ENCODE measurements at regions not wholly inside any gene's neighbourhood (a gene's known extent, or its start where the extent isn't known, plus 50 kb on each side); places are given as distances from the start of the nearest gene placed in this dataset.
"Not testable (repeated sequence)": the region's sequence is repeated elsewhere in the genome, so short reads cannot be mapped to it uniquely, and the experiment has no call there.

DNA sequence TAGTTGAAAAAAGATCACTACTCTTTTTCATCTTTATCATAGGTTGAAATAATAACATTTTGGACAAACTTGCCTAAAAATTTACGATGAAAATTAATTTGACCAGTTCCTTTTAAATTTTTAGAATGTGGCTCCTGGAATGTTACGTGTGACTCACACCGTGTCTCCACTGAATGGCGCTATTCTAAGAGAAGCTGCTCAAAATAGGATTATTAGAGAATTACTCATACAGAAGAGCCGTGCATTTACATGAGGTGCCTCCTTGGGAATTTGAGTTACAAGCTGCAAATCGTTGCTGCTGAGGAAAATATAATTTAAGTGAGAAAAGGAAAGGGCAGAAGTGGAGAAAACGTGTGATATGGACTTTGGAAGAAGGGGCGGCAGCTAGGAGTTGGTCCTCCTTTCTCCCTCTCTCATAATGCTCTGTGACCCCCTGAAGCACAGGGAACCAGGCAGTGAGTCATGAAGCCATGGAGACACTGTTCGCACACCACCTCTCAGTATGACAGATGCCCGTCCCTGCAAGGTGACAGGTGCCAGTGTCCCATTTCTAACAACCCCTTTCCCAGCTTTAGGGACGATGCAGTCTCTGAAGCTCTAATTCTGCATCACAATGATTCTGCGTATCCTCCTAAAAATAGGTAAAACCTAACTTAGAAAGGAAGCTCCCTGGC, 323.2 kb upstream of the COBL start:
- DNase-seq: no peak

DNA sequence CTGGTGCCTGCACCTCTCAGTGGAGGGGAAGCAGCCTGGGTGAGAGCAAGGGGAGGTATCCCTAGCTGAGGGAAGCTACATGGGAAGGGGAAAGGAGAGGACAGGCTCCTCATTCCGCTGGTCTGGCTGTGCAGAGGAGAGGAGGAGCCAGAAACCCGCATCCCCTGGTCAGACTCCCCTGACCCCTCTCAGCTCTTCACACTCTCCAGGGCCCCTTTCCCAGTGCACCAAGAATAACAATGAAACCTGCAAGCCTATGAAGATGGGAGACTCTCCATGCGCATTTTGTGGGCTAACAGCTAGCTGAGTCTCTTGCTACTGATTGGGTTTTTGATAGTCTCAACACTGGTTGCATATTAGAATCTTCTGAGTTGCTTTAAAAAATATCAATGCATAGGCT, 319.9 kb upstream of the COBL start:
- no peak for DNase-seq

DNA sequence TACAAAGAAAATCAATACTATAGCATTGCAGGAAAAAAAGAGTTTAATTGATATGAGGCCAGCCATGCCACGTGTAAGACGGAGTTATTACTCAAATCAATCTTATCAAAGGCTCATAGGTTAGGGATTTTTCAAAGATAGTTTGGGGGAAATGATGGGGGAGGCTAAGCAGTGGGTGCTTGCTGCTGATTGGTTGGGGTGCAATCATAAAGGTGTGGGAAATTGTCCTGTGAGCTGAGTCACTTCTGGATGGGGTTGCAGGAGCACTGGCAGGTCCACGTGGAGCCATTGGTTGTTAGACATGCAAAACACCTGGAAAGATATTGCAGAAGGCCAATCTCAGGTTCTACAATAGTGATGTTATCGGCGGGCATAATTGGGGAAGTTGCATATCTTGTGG, 319.2 kb upstream of the COBL start:
- no peak for DNase-seq

DNA sequence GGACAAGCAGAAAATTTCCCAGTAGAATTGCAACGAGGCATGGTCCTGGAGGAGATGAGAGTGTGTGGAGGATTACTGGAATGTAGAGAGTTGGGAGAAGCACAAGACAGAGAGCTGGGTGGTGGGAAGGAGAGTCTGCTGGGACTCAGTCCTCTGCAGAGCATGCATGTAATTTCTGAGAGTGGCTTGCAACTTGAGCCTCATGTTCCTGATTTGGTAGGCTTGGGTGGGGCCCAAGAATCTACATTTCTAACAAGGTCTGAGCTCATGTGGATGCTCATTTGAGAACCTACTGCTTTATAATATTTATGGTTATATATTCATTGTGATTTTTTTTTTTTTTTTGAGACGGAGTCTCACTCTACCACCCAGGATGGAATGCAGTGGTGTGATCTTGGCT, 317.9 kb upstream of the COBL start:
- no peak for DNase-seq

DNA sequence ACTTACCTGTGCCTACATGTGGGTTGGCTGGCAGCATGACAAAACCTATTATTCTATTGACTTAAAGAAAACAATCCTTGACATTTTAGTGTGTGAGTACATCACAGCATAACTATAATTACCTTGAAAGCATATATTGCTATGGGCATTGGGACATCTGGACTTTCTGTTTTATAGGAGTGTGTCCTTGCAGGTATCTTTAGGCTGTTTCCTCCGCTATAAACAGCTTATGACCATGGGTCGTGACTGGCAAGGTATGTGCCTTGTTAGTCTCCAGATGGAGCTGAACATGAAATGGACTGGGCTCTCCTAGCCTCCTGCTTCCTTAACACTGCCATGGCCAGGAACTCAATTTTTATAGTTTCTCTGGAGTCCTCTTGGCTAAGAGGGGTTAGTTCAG, 317.4 kb upstream of the COBL start:
- DNase-seq: no peak

DNA sequence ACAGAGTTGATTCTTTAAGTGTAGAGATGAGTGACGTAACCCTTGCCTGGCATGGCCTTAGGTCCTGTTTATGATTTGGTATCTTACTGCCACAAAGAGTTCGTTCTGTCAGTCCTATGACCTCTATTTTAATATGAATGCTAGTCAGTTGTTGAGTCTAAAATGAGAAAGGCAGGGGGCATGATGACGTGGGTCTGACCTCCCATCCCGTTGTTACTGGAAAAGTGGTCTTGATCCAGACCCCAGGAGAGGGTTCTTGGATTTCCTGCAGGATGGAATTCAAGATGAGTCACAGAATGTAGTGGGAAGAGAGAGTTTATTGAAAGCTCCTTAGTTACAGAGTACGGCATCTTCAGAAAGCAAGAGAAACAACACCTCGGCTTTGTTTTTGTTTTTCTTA, 317.0 kb upstream of the COBL start:
- DNase-seq: no peak

DNA sequence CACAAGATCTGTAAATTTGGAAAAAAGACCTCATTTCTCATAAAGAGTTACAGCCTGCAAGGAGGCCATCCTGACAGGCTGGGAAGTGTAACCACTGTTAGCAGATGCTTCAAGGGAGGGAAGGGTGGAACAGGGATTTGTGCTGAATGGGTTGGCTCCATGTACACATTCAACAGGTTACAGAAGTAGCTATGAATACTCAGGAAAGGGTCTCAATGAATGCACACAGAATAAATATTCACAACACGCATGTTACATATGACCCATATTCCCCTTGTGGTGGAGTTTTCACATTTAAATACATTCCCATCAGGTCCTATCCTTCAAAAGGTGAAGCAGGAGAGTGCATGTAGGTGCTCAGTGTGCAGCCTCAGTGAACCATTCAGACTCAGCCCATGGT, 316.4 kb upstream of the COBL start:
- DNase-seq: no peak

DNA sequence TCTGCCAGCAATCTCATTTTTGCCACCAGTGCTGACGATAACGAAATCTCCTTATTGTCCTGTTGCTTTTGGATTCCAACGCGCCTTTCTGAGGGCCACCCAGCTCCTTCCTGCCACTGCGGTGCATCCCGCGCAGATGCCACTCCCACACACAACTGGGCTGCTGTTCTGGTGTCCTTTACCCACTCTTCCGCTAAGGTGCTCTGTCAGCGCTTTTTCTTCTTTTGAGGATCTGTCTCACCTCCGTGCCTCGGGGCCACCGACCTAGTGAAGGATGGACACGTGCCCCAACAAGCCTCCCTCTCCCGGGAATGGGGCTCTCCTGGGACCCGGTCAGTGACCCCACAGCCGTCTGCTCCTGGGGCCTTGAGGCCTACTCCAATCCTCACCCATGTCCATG, 314.3 kb upstream of the COBL start:
- DNase-seq: no peak

DNA sequence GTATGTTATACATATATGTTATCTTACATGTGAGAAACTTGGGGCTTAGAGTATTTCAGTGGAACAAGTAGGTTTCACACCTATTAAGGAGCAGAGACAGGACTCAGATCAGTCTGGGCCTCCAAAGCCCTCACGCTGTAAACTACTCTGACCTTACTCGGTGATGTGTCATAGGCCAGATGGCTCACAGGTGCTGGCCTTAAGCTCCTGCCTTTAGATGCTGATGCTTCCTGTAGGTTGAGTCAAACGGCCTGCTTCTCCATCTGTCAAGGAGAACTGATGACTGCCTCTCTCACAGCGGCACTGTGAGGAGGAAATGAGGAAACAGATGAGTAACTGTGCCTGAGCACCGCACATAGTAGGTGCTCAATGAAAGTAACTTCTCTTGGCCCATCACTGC, 312.6 kb upstream of the COBL start:
- DNase-seq: no peak

DNA sequence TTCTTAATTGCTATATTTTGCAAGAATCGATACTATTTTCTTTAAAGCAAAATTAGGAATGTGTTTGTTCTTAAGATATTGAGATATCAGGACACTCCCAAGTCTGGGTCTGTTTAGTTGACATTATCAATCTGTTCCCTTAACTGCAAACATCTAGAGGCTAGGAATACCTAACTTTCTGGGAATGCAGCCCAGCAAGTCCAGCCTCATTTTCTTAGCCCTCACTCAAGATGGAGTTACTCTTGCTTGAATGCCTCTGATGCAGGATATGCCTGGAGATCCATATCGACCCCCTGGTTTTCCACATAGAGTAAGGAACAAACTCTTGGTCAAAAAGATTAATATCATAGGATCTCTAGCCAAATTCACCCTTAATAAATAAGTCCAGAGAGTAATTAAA, 305.3 kb upstream of the COBL start:
- DNase-seq: no peak

DNA sequence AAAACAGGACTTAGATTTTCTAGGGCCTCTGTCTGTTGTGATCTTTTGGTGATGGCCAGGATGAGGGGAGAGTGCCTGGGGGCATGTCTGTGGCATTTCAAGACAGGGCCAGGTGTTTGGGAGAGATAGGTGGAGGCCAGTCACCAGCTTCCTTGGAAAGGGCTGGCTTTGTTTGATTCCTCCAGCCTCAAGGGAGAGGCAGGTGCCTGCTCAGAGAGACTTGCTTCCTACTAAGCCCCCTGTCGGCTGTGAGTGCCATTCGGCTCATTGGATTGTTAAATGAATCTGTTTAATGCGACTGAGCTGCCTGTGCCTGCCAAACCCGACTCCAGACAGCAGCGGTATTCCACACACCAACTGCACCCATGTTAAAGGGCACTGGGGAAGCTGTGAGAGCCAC, 304.1 kb upstream of the COBL start:
- DNase-seq: no peak

DNA sequence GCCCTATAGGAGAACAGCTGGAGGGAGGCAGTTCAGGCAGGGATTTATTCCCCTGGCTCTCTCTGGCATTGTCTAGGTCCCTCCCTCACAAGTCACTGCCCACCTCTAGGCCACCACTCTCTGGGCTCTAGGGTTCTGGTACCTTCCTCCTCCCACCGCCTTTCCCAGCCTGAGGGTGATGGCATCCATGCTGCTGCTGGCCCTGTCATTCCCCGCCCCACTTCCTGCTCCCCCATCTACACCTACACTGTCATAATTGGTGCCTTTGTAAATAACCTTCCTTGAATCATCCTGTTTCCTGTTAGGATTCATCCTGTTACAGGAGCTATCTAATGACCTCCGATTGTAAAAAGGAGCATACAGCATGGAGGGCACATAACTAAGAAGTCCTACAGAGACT, 303.3 kb upstream of the COBL start:
- no peak for DNase-seq

DNA sequence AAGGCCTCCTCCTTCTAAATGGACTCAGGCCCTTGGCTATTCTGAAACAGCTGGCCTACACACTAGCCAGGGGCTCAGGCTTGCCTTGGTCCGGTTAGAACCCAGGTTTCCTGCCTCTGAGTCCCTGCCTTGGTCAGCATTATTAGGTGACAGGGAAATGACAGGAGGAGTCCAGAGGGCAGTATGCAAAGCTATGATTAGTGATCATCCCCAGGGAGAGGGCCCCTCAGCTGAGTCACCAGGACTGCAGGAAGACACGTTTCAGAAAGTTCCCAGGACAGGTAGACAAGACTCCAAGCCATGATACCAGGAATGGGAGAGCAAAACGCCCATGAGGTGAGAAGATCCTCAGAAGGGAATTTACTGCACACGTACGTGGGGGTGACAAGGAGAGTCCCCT, 301.1 kb upstream of the COBL start:
- DNase-seq: no peak

DNA sequence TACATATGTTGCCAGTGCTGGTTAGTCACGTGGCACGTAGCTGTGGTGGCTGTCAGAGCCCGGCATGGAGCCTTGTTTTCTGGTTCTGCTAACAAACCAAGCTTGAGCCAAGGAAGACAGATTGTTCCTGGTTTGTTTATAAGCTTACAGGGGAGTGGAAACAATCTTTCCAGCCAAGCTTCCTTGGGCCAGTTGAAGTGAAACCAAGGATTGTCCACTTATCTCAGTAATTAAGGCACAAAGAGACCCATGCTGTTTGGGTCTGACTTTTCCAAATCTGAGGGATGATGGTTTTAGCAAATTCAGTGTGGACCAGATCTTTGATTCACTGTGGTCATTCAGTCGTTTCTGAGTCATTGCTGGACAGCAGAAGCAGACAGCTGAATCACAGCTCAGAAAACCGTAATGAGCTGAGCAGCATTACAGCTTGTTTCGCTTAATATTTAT, 297.3 kb upstream of the COBL start:
- no peak for DNase-seq

DNA sequence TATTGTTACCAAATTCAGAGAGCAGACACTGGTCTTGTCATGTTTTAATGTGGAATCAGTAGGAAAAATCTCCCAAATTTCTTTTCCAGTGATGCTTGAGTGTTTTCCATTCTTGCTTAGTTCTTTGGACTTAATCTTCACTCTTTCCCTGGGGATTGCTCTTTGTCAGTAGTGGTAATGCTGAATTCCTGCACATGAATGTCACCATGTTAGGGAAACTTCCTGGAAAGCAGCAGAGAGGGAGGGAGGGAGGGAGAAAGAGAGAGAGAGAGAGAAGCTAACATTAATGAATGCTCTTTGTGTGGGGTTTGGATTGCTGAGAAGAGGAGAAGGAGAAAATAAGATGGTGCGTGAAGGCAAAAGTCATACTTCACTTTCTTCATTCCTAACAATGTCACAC, 295.3 kb upstream of the COBL start:
- no peak for DNase-seq

DNA sequence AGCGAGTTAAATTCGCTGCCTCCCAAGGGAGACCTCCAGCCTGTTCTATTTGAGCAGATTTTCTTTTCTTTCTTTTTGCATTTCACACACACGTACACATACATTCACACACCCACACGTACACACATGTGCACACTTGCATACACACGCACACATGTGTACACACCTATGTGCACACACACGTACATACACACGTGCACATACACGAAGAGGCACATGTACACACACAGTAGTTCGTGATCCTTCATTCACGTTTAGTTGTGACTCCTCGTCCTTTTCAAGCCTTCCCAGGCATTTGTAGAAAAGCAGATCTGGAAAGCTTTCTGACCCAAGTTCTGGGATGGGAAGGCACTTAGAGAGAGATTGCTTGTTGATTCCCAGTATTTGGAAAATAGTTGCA, 290.8 kb upstream of the COBL start:
- DNase-seq: no peak

DNA sequence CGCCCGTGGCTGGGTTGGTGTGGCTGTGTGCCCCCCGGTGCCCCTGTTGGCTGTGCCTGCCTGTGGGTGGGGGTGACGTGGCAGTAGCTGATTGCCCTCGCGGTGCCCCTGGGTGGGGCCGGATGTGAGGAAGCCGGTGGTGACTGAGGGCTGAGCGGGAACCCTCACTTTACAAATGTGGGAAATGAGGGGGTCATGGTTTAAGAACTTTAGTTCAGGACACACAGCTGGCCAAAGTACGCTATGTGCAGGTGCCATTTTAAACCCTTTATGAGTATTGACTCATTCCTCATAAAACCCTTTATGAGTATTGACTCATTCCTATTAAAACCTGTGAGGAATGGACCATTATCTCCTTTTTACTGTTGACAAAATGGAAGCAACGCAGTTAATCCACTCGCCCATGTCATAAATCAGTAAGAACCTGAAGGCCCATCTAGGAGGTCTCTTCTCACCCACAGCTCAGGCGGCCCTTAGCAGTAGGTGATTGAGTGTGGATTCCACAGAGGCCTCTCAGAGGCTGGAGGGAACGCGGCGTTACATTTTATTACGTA, 290.1 kb upstream of the COBL start:
- no peak for DNase-seq

DNA sequence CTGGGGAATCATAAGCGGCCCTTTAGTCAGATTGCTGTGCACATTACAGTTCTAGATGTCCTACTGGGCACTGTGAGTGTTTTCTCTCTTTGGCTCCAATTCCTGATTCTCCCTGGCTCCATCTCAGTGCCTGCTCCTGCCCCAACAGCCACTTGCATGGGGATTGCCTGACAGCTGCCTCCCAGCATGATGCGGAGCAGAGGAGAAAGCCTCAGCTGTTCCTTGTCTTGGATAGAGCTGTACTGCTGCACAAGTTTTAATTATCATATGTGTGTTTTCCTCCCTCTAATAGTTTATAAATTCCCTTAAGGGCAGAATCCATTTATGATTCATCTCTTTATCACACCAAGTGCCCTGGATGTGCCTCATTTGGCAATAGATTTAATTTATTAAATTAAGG, 285.8 kb upstream of the COBL start:
- no peak for DNase-seq

DNA sequence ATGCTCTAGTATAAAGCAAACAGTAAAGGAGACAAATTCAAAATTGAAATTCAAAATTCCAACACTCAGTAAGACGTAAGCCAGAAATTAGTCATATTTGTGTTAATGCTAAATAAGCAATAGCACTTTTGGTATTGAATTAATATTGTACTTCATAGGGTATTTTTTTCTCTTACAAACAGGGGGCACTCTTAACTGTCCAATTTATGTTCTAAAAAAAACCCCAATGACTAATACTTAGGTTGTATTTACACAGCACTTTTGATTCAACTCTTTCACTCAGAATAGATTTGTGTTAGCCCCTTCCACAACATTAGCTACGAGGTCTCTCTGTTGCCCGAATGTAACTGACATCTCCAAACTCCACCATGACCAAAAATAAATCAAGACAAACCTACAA, 284.9 kb upstream of the COBL start:
- no peak for DNase-seq

DNA sequence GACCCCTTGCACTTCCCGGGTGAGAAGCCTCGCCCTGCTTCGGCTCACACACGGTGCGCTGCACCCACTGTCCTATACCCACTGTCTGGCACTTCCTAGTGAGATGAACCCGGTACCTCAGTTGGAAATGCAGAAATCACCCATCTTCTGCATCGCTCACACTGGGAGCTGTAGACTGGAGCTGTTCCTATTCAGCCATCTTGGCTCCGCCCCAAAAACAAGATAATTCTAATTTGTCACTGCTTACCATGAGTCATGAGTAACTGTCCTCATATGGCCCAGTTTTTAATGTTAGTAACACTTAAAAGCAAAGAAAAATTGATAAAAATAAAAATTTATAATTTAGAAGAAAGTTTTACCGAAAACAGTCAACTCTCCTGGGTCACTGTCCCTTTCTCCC, 283.3 kb upstream of the COBL start:
- DNase-seq: not testable (repeated sequence)

DNA sequence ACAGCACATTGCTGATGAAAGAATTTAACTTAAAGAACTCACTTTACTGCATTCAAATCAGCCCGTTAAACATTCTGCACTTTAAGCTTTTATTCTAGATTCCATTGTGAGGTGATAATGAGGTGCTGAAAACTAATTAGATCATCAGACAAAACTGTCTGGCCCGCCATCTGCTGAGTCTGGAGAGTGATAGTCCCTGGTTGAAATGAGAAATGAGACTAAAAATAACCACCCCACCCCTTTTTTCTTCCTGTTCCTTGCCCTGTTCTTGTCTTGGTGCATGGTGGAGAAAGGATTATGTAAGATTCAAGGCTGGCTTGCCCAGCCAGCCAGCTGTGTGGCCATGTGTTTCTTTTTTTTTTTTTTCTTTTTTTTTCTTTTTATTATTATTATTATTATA, 277.0 kb upstream of the COBL start:
- no peak for DNase-seq

DNA sequence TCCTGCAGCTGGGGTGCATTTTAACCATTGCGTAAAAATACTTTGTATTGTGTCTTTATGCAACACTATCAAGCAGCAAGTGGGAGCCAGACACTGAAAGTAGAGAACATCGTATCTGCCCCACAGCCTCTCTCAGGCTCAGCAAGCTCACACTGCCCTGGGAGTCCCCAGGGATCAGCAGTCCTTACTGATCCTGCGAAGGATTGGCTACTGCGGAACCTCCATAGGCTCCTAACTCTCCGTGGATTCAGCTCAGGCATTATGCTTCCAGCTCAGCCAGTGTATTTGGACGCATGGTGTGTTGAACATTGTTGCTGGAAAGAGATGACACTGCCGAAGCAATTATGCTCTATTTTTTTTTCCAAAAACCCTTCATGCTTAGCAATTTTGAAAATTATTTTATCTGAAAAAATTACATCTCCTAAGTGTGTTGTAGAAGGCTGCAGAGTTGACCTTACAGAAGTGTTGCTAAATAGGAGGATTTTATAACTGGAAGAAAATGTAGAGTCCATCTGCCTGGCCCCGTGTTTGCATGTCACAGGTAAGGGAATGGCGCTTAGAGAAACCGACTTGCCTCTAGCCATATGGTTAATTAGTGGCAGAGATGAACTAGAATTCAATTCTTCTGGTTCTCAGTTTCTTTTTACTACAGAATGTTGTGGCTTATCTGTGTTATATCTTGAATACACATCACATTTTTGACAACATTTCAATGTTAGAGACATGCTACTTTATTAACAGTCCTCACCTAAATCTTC, 276.4 kb upstream of the COBL start:
- DNase-seq: no peak

DNA sequence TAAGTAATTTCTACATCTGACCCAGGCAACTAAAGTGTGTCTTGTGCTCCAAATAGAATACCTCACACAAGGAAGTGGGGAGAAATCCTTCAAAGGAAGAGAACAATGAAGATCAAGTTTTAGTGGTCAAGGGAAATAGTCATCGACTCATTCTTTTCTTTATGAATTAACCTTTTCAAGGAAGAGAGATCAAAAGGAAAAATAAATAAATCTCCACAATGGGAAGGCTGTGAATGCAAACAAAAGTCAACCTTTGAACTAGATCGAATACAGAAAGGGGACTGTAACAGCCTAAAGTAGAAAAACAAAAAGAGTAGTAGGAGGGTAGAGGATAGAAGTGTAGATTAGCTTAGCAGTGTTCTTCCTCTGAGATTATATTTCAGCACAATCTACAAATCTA, 274.6 kb upstream of the COBL start:
- no peak for DNase-seq

DNA sequence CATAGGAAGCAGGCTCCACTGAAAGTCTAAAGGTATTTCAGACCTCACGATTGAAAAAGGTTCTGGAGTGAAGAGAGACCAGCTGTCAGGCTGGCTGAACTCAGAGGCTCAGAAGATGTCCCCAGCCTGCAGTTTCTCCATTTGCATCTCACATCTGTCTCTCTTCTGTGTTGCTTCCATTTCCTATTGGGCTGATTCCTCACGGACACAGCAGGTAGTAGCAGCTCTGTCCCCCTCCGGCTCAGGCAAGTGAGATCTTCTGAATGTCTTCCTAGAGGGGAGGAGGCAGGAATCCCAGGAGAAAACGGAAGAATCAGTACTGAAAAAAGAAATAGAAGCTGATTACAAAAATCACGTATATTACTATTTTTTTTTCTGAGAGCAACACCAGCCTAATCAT, 274.1 kb upstream of the COBL start:
- DNase-seq: no peak

DNA sequence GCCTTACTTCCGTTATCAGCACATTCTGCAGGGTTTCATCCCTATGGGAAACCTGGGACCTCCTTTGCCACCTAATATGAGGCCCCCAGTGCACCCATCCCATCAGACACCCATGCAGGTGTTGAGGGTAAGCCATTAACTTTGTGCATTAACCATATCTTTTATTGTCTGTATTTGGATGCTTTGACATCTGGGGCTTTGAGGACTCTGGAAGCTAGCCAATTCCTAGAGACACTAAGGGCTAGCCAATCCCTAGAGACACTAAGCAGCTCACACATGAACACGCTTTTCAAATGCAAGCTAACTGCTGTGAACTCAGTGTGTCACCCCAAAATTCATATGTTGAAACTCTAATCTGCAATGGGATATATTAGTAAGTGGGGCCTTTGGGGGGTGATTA, 272.5 kb upstream of the COBL start:
- DNase-seq: no peak

Measured in stimulated activated CD4-positive, alpha-beta T cell treated with anti-CD3 and anti-CD28 coated beads, Interleukin-2, amount 100 ng/mL, for 24 hours (primary cell).